ENCODE measurements at regions not wholly inside any gene's neighbourhood (a gene's known extent, or its start where the extent isn't known, plus 50 kb on each side); places are given as distances from the start of the nearest gene placed in this dataset.

- TF ChIP-seq CTCF (IDR thresholded peaks at IDR 0.05) = peak; percentile 44 to 90 (median 83)
- TF ChIP-seq POLR2A (IDR thresholded peaks at IDR 0.05) = no peak
Observed at GRCh38 chr13:70568571-70568970, 460.3 kb upstream of the KLHL1 start.
